H1 (cell line): ENCODE measurements at regions not wholly inside any gene's neighbourhood (a gene's known extent, or its start where the extent isn't known, plus 50 kb on each side); places are given as distances from the start of the nearest gene placed in this dataset.

Source experiments
- CTCF ChIA-PET: fragments of 300-600 bp; sonication (Branson Sonifier 250); formaldehyde crosslinking; loops from one replicate; lab custom pipeline; 2021; ENCODE audit not compliant: partially characterized antibody; lab: Charles Lee
- POLR2A ChIA-PET: fragments of 300-600 bp; sonication (Branson Sonifier 250); formaldehyde crosslinking; loops from one replicate; lab custom pipeline; 2021; ENCODE audit warnings: inconsistent platforms; ENCODE audit not compliant: partially characterized antibody; lab: Charles Lee
- DNase-seq, 2 experiments: peaks; one replicate each; pipeline versions ENCODE4 v3.0.0 to v3.0.0-alpha.2; 2010 to 2022; ENCODE audit warnings: low spot score in 2 of 2, low read depth in 1 of 2, mixed read lengths in 1 of 2
- FAIRE-seq: peaks from 2 replicates; lab custom pipeline; 2011; peaks lifted over from hg19 to GRCh38; lab: Jason Lieb, UNC
- H2AFZ ChIP-seq: 2 replicates; pipeline ENCODE4 v1.8.1; 2012; ENCODE audit warnings: low read length, inconsistent platforms
- H2AK5ac ChIP-seq: 2 replicates; pipeline ENCODE4 v1.6.1; 2013; ENCODE audit warnings: low read depth, low read length
- H2BK120ac ChIP-seq: replicated peaks from 2 replicates; pipeline ENCODE3; 2013; ENCODE audit warnings: low read depth, low read length, inconsistent platforms
- H2BK12ac ChIP-seq: 2 replicates; pipeline ENCODE4 v1.6.1; 2013; ENCODE audit warnings: low read depth, low read length
- H2BK15ac ChIP-seq: 2 replicates; pipeline ENCODE4 v1.6.1; 2013; ENCODE audit warnings: low read length
- H2BK20ac ChIP-seq: 2 replicates; pipeline ENCODE4 v1.6.1; 2013; ENCODE audit warnings: low read length
- H2BK5ac ChIP-seq: 2 replicates; pipeline ENCODE4 v1.6.1; 2013; ENCODE audit warnings: low read depth, low read length
- H3K14ac ChIP-seq: 2 replicates; pipeline ENCODE4 v1.6.1; 2013; ENCODE audit warnings: inconsistent platforms; ENCODE audit not compliant: insufficient read length
- H3K18ac ChIP-seq: 2 replicates; pipeline ENCODE4 v1.6.1; 2013; ENCODE audit warnings: low read length; ENCODE audit errors: extremely low read depth
- H3K23ac ChIP-seq: 2 replicates; pipeline ENCODE4 v1.6.1; 2013; ENCODE audit warnings: inconsistent platforms; ENCODE audit not compliant: insufficient read length
- H3K23me2 ChIP-seq: 2 replicates; pipeline ENCODE4 v1.6.1; 2013; ENCODE audit warnings: low read depth, low read length
- H3K27ac ChIP-seq: 2 replicates; pipeline ENCODE4 v1.6.1; 2011; ENCODE audit warnings: low read depth, low read length, inconsistent platforms
- H3K27me3 ChIP-seq, 4 experiments: replicated peaks in 1 of 4; 1 replicate in 1 of 4; 2 replicates in 3 of 4; pipeline versions ENCODE4 v1.6.1 to v1.8.1; 2011 to 2013; ENCODE audit warnings: low read length in 3 of 4, mild to moderate bottlenecking in 3 of 4, inconsistent platforms in 2 of 4, mixed read lengths in 2 of 4, moderate library complexity in 1 of 4; ENCODE audit not compliant: control insufficient read depth in 3 of 4, insufficient read depth in 3 of 4; ENCODE audit errors: extremely low read depth in 1 of 4
- H3K36me3 ChIP-seq, 4 experiments: 2 replicates each; pipeline versions ENCODE4 v1.6.1 to v1.8.1; 2011 to 2013; ENCODE audit warnings: mild to moderate bottlenecking in 4 of 4, low read length in 3 of 4, moderate library complexity in 2 of 4, control low read depth in 1 of 4, inconsistent platforms in 1 of 4; ENCODE audit not compliant: insufficient read depth in 4 of 4, control insufficient read depth in 2 of 4
- H3K4ac ChIP-seq: replicated peaks from 2 replicates; pipeline ENCODE3; 2013; ENCODE audit warnings: low read length, low read depth, mixed read lengths, inconsistent platforms; ENCODE audit not compliant: insufficient read length
- H3K4me1 ChIP-seq, 4 experiments: replicated peaks in 1 of 4; 1 replicate in 1 of 4; 2 replicates in 3 of 4; pipeline versions ENCODE4 v1.6.1 to v1.8.1; 2011 to 2013; ENCODE audit warnings: low read length in 3 of 4, inconsistent platforms in 2 of 4, mixed read lengths in 1 of 4; ENCODE audit not compliant: insufficient read depth in 4 of 4, control insufficient read depth in 3 of 4
- H3K4me2 ChIP-seq, 2 experiments: 2 replicates each; pipeline versions ENCODE4 v1.6.1 to v1.8.1; 2011 to 2013; ENCODE audit warnings: low read depth in 2 of 2, low read length in 2 of 2, control low read depth in 1 of 2, inconsistent platforms in 1 of 2, mild to moderate bottlenecking in 1 of 2; ENCODE audit not compliant: insufficient read depth in 1 of 2
- H3K4me3 ChIP-seq, 4 experiments: fragments of 200-600, 300-600 bp in 1 of 4; sonication (generic), shearing (Covaris generic), sonication (Bioruptor Twin) in 1 of 4; 2 replicates each; pipeline versions ENCODE4 v1.5.1 to v1.8.1; 2011 to 2016; ENCODE audit warnings: low read length in 4 of 4, low read depth in 3 of 4, control low read depth in 2 of 4, inconsistent platforms in 2 of 4, mild to moderate bottlenecking in 2 of 4, mixed read lengths in 1 of 4, moderate library complexity in 1 of 4; ENCODE audit not compliant: insufficient read depth in 2 of 4; ENCODE audit errors: extremely low read depth in 1 of 4
- H3K56ac ChIP-seq: replicated peaks from 2 replicates; pipeline ENCODE3; 2013; ENCODE audit warnings: low read depth, mild to moderate bottlenecking, mixed read lengths, low read length, inconsistent platforms; ENCODE audit not compliant: insufficient read length
- H3K79me1 ChIP-seq: 2 replicates; pipeline ENCODE4 v1.6.1; 2013; ENCODE audit warnings: low read depth, low read length, control low read depth
- H3K79me2 ChIP-seq, 2 experiments: 2 replicates each; pipeline versions ENCODE4 v1.6.1 to v1.8.1; 2012 to 2013; ENCODE audit warnings: low read length in 2 of 2, mild to moderate bottlenecking in 2 of 2, inconsistent platforms in 1 of 2; ENCODE audit not compliant: insufficient read depth in 2 of 2, control insufficient read depth in 1 of 2
- H3K9ac ChIP-seq, 4 experiments: replicated peaks in 1 of 4; 1 replicate in 1 of 4; 2 replicates in 3 of 4; pipeline versions ENCODE4 v1.6.1 to v1.8.1; 2011 to 2013; ENCODE audit warnings: low read depth in 3 of 4, low read length in 3 of 4, control low read depth in 2 of 4, mild to moderate bottlenecking in 2 of 4, moderate library complexity in 2 of 4, inconsistent platforms in 1 of 4; ENCODE audit errors: extremely low read depth in 1 of 4
- H3K9me3 ChIP-seq, 2 experiments: 2 replicates each; pipeline versions ENCODE4 v1.6.1 to v1.8.1; 2012 to 2013; ENCODE audit warnings: mild to moderate bottlenecking in 2 of 2, moderate library complexity in 2 of 2, control low read depth in 1 of 2, inconsistent platforms in 1 of 2, low read depth in 1 of 2, low read length in 1 of 2, mixed read lengths in 1 of 2; ENCODE audit not compliant: insufficient read depth in 2 of 2
- H4K20me1 ChIP-seq, 2 experiments: replicated peaks in 1 of 2; 2 replicates each; pipeline versions ENCODE3 to v1.8.1; 2011 to 2013; ENCODE audit warnings: inconsistent platforms in 2 of 2, low read length in 2 of 2, mild to moderate bottlenecking in 1 of 2; ENCODE audit not compliant: insufficient read depth in 2 of 2, control insufficient read depth in 1 of 2
- H4K5ac ChIP-seq: 2 replicates; pipeline ENCODE4 v1.6.1; 2013; ENCODE audit warnings: low read length, low read depth, mixed read lengths, inconsistent platforms; ENCODE audit not compliant: insufficient read length
- H4K8ac ChIP-seq: 2 replicates; pipeline ENCODE4 v1.8.0; 2013; ENCODE audit warnings: mild to moderate bottlenecking, moderate library complexity, low read length, inconsistent platforms; ENCODE audit not compliant: insufficient read depth; ENCODE audit errors: extremely low read depth
- H4K91ac ChIP-seq: replicated peaks from 2 replicates; pipeline ENCODE3; 2013; ENCODE audit warnings: low read length, mixed read lengths, inconsistent platforms; ENCODE audit not compliant: insufficient read length
- CBX8 ChIP-seq: fragments of 300-800, 300-1000 bp; sonication (generic); IDR thresholded peaks from 2 replicates; pipeline ENCODE4 v1.7.1; 2016; ENCODE audit warnings: low read depth, low read length, borderline replicate concordance
- CREB1 ChIP-seq: IDR thresholded peaks from 2 replicates; pipeline ENCODE4 v1.6.1; 2012; ENCODE audit warnings: inconsistent platforms
- HDAC6 ChIP-seq: IDR thresholded peaks from one replicate; pipeline ENCODE4 v1.7.1; 2012; ENCODE audit warnings: low read depth, mild to moderate bottlenecking, inconsistent platforms, low read length, moderate library complexity
- NANOG ChIP-seq: IDR thresholded peaks from 2 replicates; pipeline ENCODE4 v1.6.1; 2011; ENCODE audit warnings: low read length, low read depth, mild to moderate bottlenecking, inconsistent platforms; ENCODE audit not compliant: insufficient read depth, poor library complexity, severe bottlenecking
- NRF1 ChIP-seq: IDR thresholded peaks from 2 replicates; pipeline ENCODE4 v1.6.1; 2011; ENCODE audit warnings: mild to moderate bottlenecking, low read depth, low read length, improper control_type of control experiment
- POLR2A ChIP-seq, 2 experiments: IDR thresholded peaks; 1 replicate in 1 of 2; 2 replicates in 1 of 2; pipeline ENCODE4 v1.6.1; 2011; ENCODE audit warnings: low read depth in 2 of 2, low read length in 2 of 2, mild to moderate bottlenecking in 2 of 2; ENCODE audit errors: control extremely low read depth in 1 of 2
- SIX5 ChIP-seq: IDR thresholded peaks from 2 replicates; pipeline ENCODE4 v1.6.1; 2011; ENCODE audit warnings: mild to moderate bottlenecking, low read depth, low read length
- SRF ChIP-seq: IDR thresholded peaks from 2 replicates; pipeline ENCODE4 v1.6.1; 2011; ENCODE audit warnings: mild to moderate bottlenecking, low read depth, low read length, moderate library complexity
- WGBS, 2 experiments: shearing (Covaris generic) in 1 of 2; methylation state at CpG; one replicate each; pipeline versions ENCODE4 v1.1.6 to v1.1.7; 2013 to 2015; ENCODE audit warnings: low lambda C conversion rate in 2 of 2, mixed read lengths in 2 of 2, inconsistent platforms in 1 of 2, low coverage in 1 of 2, missing lambda C conversion rate in 1 of 2; ENCODE audit not compliant: insufficient replicate concordance in 2 of 2, insufficient coverage in 1 of 2, insufficient read length in 1 of 2; ENCODE audit errors: extremely low coverage in 1 of 2, missing lambda C conversion rate in 1 of 2; 5-methylcytosine and 5-hydroxymethylcytosine counted together
- TF ChIP-seq, protein P1 (sequence below): IDR thresholded peaks from 2 replicates; pipeline ENCODE4 v1.6.1; 2011; ENCODE audit warnings: low read length, improper control_type of control experiment

- no peaks in the 10 kb centered on the region for H3K36me3 ChIP-seq
- TF ChIP-seq, protein P1, sequence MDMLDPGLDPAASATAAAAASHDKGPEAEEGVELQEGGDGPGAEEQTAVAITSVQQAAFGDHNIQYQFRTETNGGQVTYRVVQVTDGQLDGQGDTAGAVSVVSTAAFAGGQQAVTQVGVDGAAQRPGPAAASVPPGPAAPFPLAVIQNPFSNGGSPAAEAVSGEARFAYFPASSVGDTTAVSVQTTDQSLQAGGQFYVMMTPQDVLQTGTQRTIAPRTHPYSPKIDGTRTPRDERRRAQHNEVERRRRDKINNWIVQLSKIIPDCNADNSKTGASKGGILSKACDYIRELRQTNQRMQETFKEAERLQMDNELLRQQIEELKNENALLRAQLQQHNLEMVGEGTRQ, result no peak
- TF ChIP-seq NANOG (no peak), HDAC6 (no peak), POLR2A (IDR thresholded peaks at IDR 0.05; ENCODE audit: control extremely low read depth in 1 of 2, low read depth in 2 of 2, low read length in 2 of 2) (no peak), NRF1 (no peak), CBX8 (no peak), SIX5 (no peak), CREB1 (no peak), SRF (no peak)
- H3K9ac ChIP-seq, result no peak overlapping the region
These were observed 207.0 kb downstream of the PTPRC start for GRCh38 chr1:198845851-198846250.

More at GRCh38 chr1:198845851-198846250, 207.0 kb downstream of the PTPRC start:
- Histone ChIP-seq H3K18ac (no peak overlapping the region), H3K27me3 (peaks cover 0 to 4% (median 0%) of the 10 kb centered on the region in 4 experiments; a peak in 1 of 7 replicates), H4K8ac (no peak overlapping the region), H3K79me2 (no peaks in the 10 kb centered on the region), H4K20me1 (no peaks in the 10 kb centered on the region), H2AFZ (no peak overlapping the region), H3K23ac (no peak overlapping the region), H3K56ac (no peak overlapping the region), H2BK120ac (no peak overlapping the region), H3K4me1 (no peaks in the 10 kb centered on the region), H3K27ac (no peak overlapping the region), H3K4me3 (no peak overlapping the region), H4K5ac (no peak overlapping the region), H2BK12ac (no peak overlapping the region), H2AK5ac (no peak overlapping the region), H3K23me2 (no peaks in the 10 kb centered on the region), H2BK5ac (no peak overlapping the region), H4K91ac (no peak overlapping the region), H3K79me1 (no peaks in the 10 kb centered on the region), H3K9me3 (no peaks in the 10 kb centered on the region), H3K14ac (no peak overlapping the region), H2BK15ac (no peak overlapping the region), H2BK20ac (no peak overlapping the region), H3K4me2 (no peak overlapping the region), H3K4ac (no peak overlapping the region)
- WGBS, 2 experiments, result 84% methylated on average over 4 of the region's 4 CpGs; no CpG with 5 or more reads in 1 of the 2 experiments
- FAIRE-seq (no peak), DNase-seq (no peak)
- CTCF ChIA-PET, result no interaction called here
- POLR2A ChIA-PET, result no interaction called here
